ENCODE measurements at regions not wholly inside any gene's neighbourhood (a gene's known extent, or its start where the extent isn't known, plus 50 kb on each side); places are given as distances from the start of the nearest gene placed in this dataset.

- TF ChIP-seq CTCF (IDR thresholded peaks at IDR 0.05; ENCODE audit: insufficient read depth, low read depth, low read length), result no peak
- no peak for TF ChIP-seq EZH2 (IDR thresholded peaks at IDR 0.05; ENCODE audit: insufficient read depth, low read length)
Measured at GRCh38 chr7:153524070-153524601, 528.1 kb upstream of the DPP6 start.
